C4-2B (cell line): ENCODE measurements at regions not wholly inside any gene's neighbourhood (a gene's known extent, or its start where the extent isn't known, plus 50 kb on each side); places are given as distances from the start of the nearest gene placed in this dataset.

Experiments used
- ZFX ChIP-seq: fragments of 450-650 bp; IDR thresholded peaks from 2 replicates; pipeline ENCODE4 v1.6.1; 2017
- TF ChIP-seq, protein P1 (sequence below): fragments of 450-650 bp; conservative IDR thresholded peaks from 2 replicates; pipeline ENCODE4 v1.5.1; 2017; ENCODE audit warnings: mild to moderate bottlenecking

DNA sequence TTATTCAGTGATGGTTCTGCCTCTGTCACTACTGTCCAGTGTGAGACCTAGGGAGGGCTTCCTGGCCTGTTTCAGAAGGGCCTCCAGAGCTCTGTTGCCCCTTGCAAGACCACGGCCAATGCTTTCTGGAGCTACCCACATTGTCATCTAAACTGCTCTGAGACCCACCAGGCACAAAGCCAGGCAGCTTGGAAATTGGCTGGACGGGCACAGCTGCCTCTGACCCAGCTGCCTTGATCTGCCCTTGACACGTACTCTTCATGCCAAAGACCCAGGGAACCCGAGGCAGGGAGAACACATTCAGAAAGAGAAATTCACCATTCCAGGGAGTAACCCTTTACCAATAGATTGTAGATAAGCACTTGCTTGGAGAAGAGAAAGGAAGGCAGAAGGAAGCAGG is 183.7 kb upstream of the SIX2 start:
- TF ChIP-seq, protein P1, sequence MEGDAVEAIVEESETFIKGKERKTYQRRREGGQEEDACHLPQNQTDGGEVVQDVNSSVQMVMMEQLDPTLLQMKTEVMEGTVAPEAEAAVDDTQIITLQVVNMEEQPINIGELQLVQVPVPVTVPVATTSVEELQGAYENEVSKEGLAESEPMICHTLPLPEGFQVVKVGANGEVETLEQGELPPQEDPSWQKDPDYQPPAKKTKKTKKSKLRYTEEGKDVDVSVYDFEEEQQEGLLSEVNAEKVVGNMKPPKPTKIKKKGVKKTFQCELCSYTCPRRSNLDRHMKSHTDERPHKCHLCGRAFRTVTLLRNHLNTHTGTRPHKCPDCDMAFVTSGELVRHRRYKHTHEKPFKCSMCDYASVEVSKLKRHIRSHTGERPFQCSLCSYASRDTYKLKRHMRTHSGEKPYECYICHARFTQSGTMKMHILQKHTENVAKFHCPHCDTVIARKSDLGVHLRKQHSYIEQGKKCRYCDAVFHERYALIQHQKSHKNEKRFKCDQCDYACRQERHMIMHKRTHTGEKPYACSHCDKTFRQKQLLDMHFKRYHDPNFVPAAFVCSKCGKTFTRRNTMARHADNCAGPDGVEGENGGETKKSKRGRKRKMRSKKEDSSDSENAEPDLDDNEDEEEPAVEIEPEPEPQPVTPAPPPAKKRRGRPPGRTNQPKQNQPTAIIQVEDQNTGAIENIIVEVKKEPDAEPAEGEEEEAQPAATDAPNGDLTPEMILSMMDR = no peak
- no peak for TF ChIP-seq ZFX
